Right atrium auricular region (tissue), 2 donors: ENCODE measurements at regions not wholly inside any gene's neighbourhood (a gene's known extent, or its start where the extent isn't known, plus 50 kb on each side); places are given as distances from the start of the nearest gene placed in this dataset.

Experiments used
- DNase-seq: peaks from one replicate; pipeline ENCODE4 v3.0.0-alpha.2; 2019; ENCODE audit warnings: low spot score
- H3K27ac ChIP-seq, 2 donors: fragments of 200-600 bp; sonication (generic); 1 replicate in 1 of 2; 2 replicates in 1 of 2; pipeline ENCODE4 v1.5.1; 2016 to 2019
- H3K27me3 ChIP-seq, 2 donors: fragments of 200-600 bp; sonication (generic); one replicate each; pipeline versions ENCODE4 v1.5.1 to v1.6.0; 2017 to 2019
- H3K36me3 ChIP-seq: fragments of 200-600 bp; sonication (generic); one replicate; pipeline ENCODE4 v1.5.1; 2016
- H3K4me1 ChIP-seq, 2 donors: fragments of 200-600 bp; sonication (generic); one replicate each; pipeline versions ENCODE4 v1.5.1 to v1.6.0; 2017 to 2019
- H3K4me3 ChIP-seq, 2 donors: fragments of 200-600 bp; sonication (generic); 1 replicate in 1 of 2; 2 replicates in 1 of 2; pipeline ENCODE4 v1.5.1; 2017 to 2019; ENCODE audit warnings: mild to moderate bottlenecking in 1 of 2, moderate library complexity in 1 of 2
- H3K9me3 ChIP-seq, 2 donors: fragments of 200-600 bp; sonication (generic); one replicate each; pipeline ENCODE4 v1.5.1; 2019
- TF ChIP-seq, protein P1 (sequence below), 2 donors: fragments of 200-600 bp; sonication (generic); IDR thresholded peaks; one replicate each; pipeline ENCODE4 v1.5.1; 2019; ENCODE audit warnings: antibody characterized with exemption in 2 of 2

DNA sequence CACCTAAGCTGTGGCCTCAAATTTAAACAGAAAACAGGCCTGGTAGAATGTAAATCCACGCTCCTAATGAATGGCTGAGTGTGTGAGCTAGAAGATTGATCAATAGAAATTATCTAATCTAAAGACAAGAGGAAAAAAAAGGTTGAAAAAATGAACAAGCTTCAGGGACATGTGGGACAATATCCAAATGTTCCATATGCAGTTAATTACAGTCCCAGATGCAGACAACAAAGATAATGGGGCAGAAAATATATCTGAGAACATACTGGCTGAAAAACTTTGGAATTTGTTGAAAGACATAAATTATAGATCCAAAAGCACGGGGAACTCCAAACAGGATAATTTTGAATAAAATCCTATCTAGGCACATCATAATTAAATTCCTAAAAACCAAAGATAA lies 186.7 kb upstream of the SIX2 start:
- Histone ChIP-seq H3K27ac (no peak overlapping the region), H3K36me3 (no peaks in the 10 kb centered on the region), H3K9me3 (no peaks in the 10 kb centered on the region), H3K27me3 (no peaks in the 10 kb centered on the region), H3K4me3 (no peak overlapping the region), H3K4me1 (no peaks in the 10 kb centered on the region)
- TF ChIP-seq, protein P1, sequence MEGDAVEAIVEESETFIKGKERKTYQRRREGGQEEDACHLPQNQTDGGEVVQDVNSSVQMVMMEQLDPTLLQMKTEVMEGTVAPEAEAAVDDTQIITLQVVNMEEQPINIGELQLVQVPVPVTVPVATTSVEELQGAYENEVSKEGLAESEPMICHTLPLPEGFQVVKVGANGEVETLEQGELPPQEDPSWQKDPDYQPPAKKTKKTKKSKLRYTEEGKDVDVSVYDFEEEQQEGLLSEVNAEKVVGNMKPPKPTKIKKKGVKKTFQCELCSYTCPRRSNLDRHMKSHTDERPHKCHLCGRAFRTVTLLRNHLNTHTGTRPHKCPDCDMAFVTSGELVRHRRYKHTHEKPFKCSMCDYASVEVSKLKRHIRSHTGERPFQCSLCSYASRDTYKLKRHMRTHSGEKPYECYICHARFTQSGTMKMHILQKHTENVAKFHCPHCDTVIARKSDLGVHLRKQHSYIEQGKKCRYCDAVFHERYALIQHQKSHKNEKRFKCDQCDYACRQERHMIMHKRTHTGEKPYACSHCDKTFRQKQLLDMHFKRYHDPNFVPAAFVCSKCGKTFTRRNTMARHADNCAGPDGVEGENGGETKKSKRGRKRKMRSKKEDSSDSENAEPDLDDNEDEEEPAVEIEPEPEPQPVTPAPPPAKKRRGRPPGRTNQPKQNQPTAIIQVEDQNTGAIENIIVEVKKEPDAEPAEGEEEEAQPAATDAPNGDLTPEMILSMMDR (IDR thresholded peaks at IDR 0.05): no peak
- no peak for DNase-seq

DNA sequence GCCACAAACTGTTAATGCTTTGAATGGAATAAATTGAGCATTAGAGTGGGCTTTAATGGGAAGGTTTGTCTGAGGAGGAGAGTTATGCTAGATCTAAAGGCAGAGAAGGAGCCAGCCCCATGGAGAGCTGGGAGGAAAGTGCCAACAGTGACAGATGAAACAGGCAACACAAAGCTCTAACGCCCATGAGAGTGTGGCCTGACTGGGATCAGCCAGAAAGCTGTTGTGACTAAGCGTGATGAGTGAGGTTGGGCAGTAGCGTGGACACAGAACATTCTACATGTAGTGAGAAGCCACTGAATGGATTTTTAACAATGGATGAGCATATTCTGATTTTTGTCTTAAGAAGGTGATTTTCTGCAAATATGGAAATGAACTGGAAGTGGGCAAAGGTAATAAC lies 185.3 kb upstream of the SIX2 start:
- Histone ChIP-seq H3K4me3 (no peak overlapping the region), H3K4me1 (no peaks in the 10 kb centered on the region), H3K36me3 (no peaks in the 10 kb centered on the region), H3K9me3 (no peaks in the 10 kb centered on the region), H3K27ac (no peak overlapping the region), H3K27me3 (no peaks in the 10 kb centered on the region)
- DNase-seq: no peak
- TF ChIP-seq, protein P1 (IDR thresholded peaks at IDR 0.05): no peak

GRCh38 chr2:45193581-45193980 lies 184.3 kb upstream of the SIX2 start:
- TF ChIP-seq, protein P1 (IDR thresholded peaks at IDR 0.05): no peak
- no peak overlapping the region for H3K4me3 ChIP-seq
- no peaks in the 10 kb centered on the region for H3K36me3 ChIP-seq
- no peaks in the 10 kb centered on the region for H3K27me3 ChIP-seq
- no peaks in the 10 kb centered on the region for H3K9me3 ChIP-seq
- no peaks in the 10 kb centered on the region for H3K4me1 ChIP-seq
- no peak for DNase-seq
- no peak overlapping the region for H3K27ac ChIP-seq

DNA sequence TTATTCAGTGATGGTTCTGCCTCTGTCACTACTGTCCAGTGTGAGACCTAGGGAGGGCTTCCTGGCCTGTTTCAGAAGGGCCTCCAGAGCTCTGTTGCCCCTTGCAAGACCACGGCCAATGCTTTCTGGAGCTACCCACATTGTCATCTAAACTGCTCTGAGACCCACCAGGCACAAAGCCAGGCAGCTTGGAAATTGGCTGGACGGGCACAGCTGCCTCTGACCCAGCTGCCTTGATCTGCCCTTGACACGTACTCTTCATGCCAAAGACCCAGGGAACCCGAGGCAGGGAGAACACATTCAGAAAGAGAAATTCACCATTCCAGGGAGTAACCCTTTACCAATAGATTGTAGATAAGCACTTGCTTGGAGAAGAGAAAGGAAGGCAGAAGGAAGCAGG lies 183.7 kb upstream of the SIX2 start:
- Histone ChIP-seq H3K4me3 (no peak overlapping the region), H3K4me1 (no peaks in the 10 kb centered on the region), H3K9me3 (no peaks in the 10 kb centered on the region), H3K27me3 (no peaks in the 10 kb centered on the region), H3K36me3 (no peaks in the 10 kb centered on the region), H3K27ac (no peak overlapping the region)
- TF ChIP-seq, protein P1 (IDR thresholded peaks at IDR 0.05): no peak
- no peak for DNase-seq

- Histone ChIP-seq H3K36me3 (no peaks in the 10 kb centered on the region), H3K4me1 (no peaks in the 10 kb centered on the region), H3K27me3 (no peaks in the 10 kb centered on the region), H3K4me3 (no peak overlapping the region), H3K9me3 (no peaks in the 10 kb centered on the region), H3K27ac (no peak overlapping the region)
- TF ChIP-seq, protein P1 (IDR thresholded peaks at IDR 0.05): no peak
- no peak for DNase-seq
Measured at GRCh38 chr2:45192481-45192880, 183.2 kb upstream of the SIX2 start.

- H3K4me3 ChIP-seq: no peak overlapping the region
- no peaks in the 10 kb centered on the region for H3K9me3 ChIP-seq
- TF ChIP-seq, protein P1 (IDR thresholded peaks at IDR 0.05): no peak
- H3K36me3 ChIP-seq: no peaks in the 10 kb centered on the region
- peak; percentile 77 for DNase-seq
- no peaks in the 10 kb centered on the region for H3K4me1 ChIP-seq
- H3K27me3 ChIP-seq: no peaks in the 10 kb centered on the region
- H3K27ac ChIP-seq: no peak overlapping the region
Measured at GRCh38 chr2:45191976-45192375, 182.7 kb upstream of the SIX2 start.
